ENCODE measurements at regions not wholly inside any gene's neighbourhood (a gene's known extent, or its start where the extent isn't known, plus 50 kb on each side); places are given as distances from the start of the nearest gene placed in this dataset.

- H3K4me1 ChIP-seq, result no peaks in the 10 kb centered on the region
- peak in 2 of 6 donors; percentile 9 to 19 for DNase-seq
- H3K9me3 ChIP-seq, result no peaks in the 10 kb centered on the region
- H3K27me3 ChIP-seq, result no peaks in the 10 kb centered on the region
- 41 to 43% methylated on average over 7 of the region's 7 CpGs for WGBS, 2 donors
- intact Hi-C loops (cut with DNase I), result no loop called here
- no peaks in the 10 kb centered on the region for H3K36me3 ChIP-seq
- no peak for FAIRE-seq
- peak overlapping the region in 1 of 4 donors; percentile 33 for H3K27ac ChIP-seq
- no peak for TF ChIP-seq CTCF (IDR thresholded peaks at IDR 0.05)
- ATAC-seq, result peak in 3 of 4 donors; percentile 59 to 72 (median 71)
- no peak overlapping the region for H3K4me3 ChIP-seq
These were observed 622.1 kb downstream of the SPRY1 start for GRCh38 chr4:124018383-124019317.

GRCh38 chr4:124019749-124020549 lies 623.4 kb downstream of the SPRY1 start:
- no peaks in the 10 kb centered on the region for H3K36me3 ChIP-seq
- WGBS, 2 donors, result 61 to 77% methylated on average over 4 of the region's 4 CpGs
- no peak for ATAC-seq

DNA sequence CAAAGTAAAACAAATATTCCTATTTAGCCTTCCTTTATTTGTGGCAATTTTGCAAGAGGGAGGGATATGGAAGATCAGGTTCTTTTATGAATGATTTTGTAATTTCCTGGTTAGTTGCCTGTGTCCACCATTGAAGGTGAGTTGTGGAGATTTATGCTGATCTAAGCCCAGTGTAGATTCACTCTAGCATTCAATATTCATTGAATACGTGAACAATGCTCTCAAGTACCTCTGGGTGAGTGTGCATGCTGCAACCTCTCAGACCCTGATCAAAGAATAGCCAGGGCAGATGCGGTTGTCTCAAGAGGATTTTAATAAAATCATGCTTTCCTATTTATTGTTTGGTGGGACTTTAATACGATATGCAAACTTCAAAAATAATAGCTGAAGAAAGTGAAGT lies 628.4 kb downstream of the SPRY1 start:
- 46 to 68% methylated on average over 3 of the region's 3 CpGs for WGBS, 2 donors
- no peak for DNase-seq
- intact Hi-C loops (cut with DNase I), result no loop called here
- no peaks in the 10 kb centered on the region for H3K9me3 ChIP-seq
- H3K36me3 ChIP-seq, result no peaks in the 10 kb centered on the region
- H3K27ac ChIP-seq, result no peak overlapping the region
- no peak for FAIRE-seq
- no peak for TF ChIP-seq CTCF (IDR thresholded peaks at IDR 0.05)
- no peak overlapping the region for H3K4me3 ChIP-seq
- H3K27me3 ChIP-seq, result no peaks in the 10 kb centered on the region
- no peaks in the 10 kb centered on the region for H3K4me1 ChIP-seq
- no peak for ATAC-seq

More at GRCh38 chr4:124019749-124020549, 623.4 kb downstream of the SPRY1 start:
- no peak for TF ChIP-seq CTCF (IDR thresholded peaks at IDR 0.05)
- no peaks in the 10 kb centered on the region for H3K27me3 ChIP-seq
- no peaks in the 10 kb centered on the region for H3K9me3 ChIP-seq
- no peak overlapping the region for H3K27ac ChIP-seq
- intact Hi-C loops (cut with DNase I), result no loop called here
- H3K4me1 ChIP-seq, result no peaks in the 10 kb centered on the region
- DNase-seq (no peak), FAIRE-seq (no peak)
- no peak overlapping the region for H3K4me3 ChIP-seq

- ATAC-seq (no peak), DNase-seq (no peak), FAIRE-seq (no peak)
- no peak overlapping the region for H3K27ac ChIP-seq
- no peaks in the 10 kb centered on the region for H3K27me3 ChIP-seq
- no peaks in the 10 kb centered on the region for H3K36me3 ChIP-seq
- no peaks in the 10 kb centered on the region for H3K4me1 ChIP-seq
- no peak overlapping the region for H3K4me3 ChIP-seq
- no peak for TF ChIP-seq CTCF (IDR thresholded peaks at IDR 0.05)
- H3K9me3 ChIP-seq, result no peaks in the 10 kb centered on the region
- 61 to 64% methylated on average over 9 of the region's 9 CpGs for WGBS, 2 donors
- intact Hi-C loops (cut with DNase I), result no loop called here
These were observed 628.8 kb downstream of the SPRY1 start for GRCh38 chr4:124025428-124025827.

Data from pancreas (tissue), 10 donors.